NCI-H1105 treated with DMSO at 0.1 percent for 48 hours (cell line): ENCODE measurements at regions not wholly inside any gene's neighbourhood (a gene's known extent, or its start where the extent isn't known, plus 50 kb on each side); places are given as distances from the start of the nearest gene placed in this dataset.
"Not testable (repeated sequence)": the region's sequence is repeated elsewhere in the genome, so short reads cannot be mapped to it uniquely, and the experiment has no call there.

ENCODE experiments used
- DNase-seq: peaks from one replicate; lab custom pipeline; 2025; lab: John Stamatoyannopoulos, UW

DNA sequence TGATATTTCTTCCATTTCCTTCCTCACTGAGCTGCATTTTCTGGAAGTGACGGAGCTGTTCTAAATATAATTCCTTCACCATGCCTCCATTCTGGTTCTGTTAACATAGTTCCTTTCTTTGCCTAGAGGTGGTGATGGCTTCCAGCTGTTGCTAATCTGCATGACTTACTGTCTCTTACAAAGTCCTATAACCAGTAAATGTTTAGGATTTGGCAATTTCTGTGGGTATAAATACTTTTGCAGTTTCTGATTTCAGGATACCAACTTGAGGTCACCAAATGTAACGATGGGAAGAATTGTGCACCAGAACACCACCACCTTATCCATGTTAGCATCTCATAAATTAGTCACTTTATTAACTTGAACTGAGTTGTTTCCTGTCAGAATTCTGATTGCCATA lies 101.7 kb upstream of the FN1 start:
- DNase-seq, result no peak

DNA sequence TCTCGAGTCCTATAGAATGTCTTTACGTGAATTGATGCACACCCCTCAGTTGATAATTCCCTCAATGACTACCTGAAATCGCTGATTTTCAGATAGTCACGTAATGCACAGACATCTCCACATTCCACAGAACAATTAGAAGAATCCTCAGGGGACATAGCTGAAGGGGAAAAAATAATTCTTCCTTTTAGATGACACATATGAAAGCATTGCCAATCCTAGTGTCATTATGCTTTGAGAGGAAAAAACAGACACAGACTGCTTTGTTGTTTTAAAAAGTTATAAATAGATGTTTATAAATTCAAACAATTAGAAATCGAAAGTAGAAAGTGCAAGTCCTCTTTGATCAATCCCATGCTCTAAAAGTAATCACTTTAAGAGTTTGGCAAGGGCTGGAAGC lies 100.6 kb upstream of the FN1 start:
- no peak for DNase-seq

DNA sequence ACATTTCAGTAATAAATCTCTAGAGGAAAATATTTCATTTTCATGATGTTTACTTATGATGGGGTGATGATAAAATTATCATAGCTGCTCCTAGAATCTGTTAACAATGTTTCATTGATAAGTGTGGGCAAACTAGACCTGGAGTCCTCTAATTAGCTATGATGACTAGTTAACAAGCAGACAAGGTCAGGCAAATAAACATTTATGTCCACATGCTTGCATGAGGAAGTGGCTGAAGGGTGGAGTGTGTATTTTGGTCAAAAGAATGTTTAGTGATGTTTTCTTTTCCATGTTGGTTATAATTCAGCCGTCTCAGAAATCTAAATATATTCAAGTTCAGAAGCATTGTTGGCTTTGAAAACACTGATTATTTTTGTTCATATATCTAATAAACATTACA lies 99.9 kb upstream of the FN1 start:
- DNase-seq, result no peak

DNA sequence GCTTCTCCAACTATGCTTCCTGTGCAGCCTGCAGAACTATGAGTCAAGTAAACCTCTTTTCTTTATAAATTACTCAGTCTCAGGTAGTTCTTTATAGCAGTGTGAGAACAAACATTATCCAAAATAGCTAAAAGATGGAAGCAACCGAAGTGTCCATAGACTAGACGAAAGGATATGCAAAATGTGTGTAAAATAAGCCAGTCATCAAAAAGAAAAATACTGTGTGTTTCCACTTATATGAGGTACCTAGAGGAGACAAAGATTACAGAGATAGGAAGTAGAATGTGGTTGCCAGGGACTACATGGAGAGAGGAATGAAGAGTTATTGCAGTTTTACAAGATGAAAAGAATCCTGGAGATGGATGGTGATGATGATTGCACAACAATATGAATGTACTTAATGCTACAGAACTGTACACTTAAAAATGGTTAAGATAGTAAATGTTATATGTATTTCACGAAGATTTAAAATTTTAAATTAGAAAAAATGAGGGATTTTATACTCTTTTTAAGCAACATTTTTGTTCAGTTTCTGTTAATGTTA lies 99.3 kb upstream of the FN1 start:
- DNase-seq, result no peak

DNA sequence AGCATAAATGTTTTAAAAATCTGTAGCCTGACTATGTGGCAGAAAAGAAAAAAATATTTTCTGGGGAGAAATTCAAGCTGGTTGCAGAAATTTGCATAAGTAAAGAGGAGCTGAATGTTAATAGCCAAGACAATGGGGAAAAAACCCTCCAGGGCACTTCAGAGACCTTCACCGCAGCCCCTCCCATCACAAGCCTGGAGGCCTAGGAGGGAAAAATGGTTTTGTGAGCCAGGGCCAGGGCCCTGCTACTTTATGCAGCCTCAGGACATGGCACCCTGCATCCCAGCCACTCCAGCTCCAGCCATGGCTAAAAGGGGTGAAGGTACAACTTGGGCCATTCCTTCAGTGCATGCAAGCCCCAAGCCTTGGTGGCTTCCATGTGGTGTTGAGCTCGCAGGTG lies 97.8 kb upstream of the FN1 start:
- not testable (repeated sequence) for DNase-seq

DNA sequence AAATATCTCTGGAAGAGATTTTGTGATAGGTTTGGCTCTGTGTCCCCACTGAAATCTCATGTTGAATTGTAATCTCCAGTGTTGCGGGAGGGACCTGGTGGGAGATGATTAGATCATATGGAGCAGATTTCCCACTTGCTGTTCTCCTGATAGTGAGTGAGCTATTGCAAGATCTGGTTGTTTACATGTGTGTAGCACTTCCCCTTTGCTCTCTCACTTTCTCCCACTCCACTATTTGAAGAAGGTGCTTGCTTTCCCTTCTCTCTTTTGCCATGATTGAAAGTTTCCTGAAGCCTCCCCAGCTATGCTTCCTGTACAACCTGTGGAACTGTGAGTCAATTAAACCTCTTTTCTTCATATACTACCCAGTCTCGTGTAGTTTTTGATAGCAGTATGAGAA lies 97.0 kb upstream of the FN1 start:
- no peak for DNase-seq

DNA sequence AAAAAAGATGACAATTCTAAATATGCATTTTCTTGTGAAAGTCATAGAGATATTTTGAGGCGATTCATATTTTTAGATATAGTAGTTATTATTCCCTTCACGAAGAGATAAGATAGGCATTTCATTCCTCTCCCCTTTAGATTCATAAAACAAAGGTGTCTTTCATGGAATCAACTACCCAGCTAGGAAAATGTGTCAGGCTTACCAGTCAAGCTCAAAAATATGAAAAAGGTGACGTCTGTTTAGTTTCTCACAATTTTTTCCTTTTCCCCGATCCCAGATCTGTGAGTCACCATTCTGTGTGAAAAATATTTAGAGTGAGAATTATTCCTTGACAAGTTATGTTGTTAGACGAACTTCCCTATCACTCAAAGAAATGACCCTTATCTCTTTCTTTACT lies 95.4 kb upstream of the FN1 start:
- no peak for DNase-seq

DNA sequence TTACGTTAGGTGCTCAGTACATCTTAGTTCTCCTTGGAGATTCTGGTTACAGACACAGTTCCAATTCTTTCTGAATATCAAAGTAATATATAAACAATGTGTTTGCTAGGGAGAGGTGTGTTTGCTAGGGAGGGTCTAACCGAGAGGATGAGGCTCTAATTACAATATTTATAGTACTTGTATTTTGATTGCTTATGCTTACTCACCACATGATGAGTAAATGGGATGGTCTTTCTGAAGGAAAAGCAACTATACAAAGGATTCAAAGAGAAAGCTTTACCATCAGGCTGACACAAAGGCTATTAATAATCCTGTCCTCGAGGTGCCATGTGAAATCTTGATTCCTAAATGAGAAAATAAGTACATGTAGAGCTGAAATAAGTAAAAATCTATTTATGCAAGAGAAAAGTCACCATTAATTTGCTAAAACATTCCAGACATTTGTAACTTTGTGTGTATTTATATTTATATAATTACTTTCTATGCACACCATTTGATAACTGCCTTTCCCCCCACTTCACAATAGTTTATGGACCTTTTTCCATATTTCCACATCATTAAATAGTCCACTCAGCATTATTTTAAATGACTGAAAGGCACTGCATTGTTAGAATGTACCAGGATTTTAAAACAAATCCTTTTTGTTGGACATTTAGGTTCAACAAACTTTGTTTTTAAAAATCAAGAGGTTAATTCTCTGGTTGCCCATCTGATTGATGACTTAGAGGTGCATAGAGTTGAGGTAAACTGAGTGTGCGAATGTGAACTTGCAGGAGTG lies 94.5 kb upstream of the FN1 start:
- DNase-seq, result no peak

DNA sequence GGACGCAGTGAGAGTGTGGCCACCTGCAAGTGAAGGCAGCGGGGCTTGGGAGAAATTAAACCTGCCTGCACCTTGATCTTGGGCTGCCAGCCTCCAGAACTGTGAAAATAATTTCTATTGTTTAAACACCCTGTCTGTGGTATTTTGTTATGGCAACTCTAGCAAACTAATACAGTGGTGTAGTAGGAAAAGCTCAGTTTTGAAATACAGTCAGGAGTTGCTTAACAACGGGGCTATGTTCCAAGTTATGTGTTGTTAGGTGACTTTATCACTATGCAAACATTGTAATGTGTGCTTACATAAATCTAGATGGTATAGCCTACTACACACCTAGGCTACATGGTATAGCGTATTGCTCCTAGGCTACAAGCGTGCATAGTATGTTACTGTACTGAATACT lies 93.4 kb upstream of the FN1 start:
- no peak for DNase-seq

DNA sequence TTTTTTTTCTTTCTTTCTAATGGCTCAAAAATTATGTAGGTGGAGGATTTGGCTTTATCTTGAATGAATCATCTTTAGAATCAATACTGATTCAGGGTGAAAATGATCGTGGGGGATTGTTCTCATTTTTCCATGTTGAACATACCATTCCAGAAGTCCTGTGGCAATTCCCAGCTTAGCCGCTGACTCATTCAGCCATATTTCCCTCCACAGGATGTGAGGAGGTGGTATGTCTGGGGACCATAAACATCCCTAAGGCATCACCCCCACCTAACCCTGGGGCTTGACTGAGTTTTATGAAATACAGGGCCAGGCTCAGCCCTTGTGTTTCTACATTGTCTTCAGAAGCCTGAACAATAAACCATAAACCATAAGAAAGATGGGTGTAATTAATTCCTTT lies 92.7 kb upstream of the FN1 start:
- no peak for DNase-seq

DNA sequence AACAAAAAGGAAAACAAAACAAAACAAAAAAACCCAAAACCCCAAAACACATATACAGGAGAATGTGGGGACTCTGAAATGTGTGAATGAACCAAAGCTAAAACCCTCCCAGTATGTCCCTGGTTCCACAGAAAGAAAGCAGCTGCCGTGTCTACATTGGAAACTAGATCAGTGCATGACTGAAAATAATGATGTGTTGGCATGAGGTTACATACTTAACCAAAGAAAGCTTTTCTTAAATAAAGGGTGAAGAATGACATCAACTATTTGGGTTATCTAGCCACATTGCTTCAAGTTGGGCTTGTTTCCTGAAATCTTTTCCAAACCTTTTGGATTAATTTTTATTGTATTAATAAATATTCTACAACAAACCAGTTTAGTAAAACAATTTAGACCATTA lies 91.9 kb upstream of the FN1 start:
- DNase-seq, result no peak

DNA sequence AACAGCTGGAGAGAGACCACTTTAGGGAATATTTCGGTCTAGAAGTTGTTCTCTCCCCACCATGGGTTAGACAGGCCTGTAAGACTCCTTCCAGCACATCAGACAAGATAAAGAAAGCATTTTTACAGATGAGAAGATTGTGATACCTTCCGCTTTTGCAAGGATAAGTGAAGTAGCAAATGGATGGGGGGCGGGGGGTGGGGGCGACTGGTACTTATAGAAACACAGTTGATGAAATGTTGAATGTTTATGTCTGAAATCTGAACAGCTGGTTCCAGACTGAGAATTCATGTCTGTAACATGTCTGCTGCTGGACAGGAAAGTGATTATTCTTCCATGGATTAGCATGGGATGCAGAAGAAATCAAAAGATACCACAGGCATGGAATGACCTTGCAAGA lies 90.5 kb upstream of the FN1 start:
- DNase-seq, result no peak

DNA sequence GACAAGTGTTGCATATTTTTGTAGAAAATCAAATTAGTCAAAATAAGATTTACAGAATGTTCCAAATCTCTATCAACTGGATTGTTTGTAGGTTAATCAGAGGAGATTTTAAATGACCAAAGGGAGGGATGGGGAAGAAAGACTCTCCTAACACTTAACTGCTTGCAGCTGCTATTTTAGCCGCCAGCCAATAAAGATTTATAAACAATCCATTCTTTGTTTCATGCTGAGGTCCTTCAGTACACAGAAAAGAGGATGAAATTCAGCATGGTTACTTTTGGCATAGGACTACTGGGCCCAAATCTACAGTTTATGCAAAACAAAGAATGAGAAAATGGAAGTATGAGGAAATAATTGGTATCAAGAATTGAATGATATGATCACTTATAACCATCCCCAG lies 86.4 kb upstream of the FN1 start:
- no peak for DNase-seq

DNA sequence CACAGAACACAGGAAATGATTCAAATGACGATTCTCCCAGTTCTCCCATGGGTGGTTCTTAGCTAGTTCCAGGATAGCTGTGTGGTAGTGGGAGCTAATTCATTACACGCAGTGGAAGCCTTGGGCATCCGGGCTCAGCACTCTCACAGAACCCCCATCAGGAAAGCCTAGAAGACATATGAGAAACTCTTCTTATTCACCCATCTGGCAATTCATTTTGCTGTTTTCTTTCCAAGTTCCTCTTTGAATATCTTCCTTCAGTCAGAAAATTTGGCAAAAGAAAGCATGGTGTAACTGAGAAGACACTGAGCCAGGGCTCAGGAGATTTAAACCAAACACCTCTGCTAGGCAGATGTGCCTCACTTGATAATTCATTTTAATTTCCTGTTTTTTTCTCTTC lies 85.2 kb upstream of the FN1 start:
- DNase-seq, result no peak

DNA sequence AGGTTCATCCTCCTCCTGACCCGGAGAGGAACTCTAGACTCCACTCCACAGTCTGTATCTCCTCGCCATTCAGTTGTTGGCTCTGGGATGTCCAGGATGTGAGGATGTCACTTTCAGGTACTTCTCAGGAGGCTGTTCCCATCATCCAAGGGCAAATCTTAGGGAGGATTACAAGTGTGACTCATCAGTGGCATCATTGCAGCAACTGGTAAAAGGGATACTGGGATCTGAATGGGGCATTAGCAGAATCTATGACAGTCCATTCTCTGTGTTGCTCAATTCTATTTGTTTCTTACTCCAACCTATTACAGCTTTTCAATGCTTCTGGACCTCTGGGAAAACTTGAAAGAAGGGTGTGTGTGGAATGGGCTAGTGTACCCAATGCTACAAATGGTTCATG lies 81.5 kb upstream of the FN1 start:
- no peak for DNase-seq

DNA sequence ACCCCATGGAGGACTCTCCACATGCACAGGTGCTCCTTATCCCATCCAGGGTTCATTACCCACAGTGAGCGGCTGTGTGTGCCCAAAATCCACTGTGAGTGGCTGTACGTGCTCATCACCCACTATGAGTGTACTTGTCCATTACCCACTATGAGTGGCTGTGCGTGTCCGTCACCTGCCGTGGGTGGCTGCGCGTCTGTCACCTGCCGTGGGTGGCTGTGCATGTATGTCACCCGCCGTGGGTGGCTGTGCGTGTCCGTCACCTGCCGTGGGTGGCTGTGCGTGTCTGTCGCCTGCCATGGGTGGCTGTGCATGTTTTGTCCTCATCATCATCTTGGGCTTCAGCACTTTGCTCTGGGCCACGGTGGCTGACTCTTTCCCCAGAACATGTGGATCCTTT lies 78.6 kb upstream of the FN1 start:
- no peak for DNase-seq

DNA sequence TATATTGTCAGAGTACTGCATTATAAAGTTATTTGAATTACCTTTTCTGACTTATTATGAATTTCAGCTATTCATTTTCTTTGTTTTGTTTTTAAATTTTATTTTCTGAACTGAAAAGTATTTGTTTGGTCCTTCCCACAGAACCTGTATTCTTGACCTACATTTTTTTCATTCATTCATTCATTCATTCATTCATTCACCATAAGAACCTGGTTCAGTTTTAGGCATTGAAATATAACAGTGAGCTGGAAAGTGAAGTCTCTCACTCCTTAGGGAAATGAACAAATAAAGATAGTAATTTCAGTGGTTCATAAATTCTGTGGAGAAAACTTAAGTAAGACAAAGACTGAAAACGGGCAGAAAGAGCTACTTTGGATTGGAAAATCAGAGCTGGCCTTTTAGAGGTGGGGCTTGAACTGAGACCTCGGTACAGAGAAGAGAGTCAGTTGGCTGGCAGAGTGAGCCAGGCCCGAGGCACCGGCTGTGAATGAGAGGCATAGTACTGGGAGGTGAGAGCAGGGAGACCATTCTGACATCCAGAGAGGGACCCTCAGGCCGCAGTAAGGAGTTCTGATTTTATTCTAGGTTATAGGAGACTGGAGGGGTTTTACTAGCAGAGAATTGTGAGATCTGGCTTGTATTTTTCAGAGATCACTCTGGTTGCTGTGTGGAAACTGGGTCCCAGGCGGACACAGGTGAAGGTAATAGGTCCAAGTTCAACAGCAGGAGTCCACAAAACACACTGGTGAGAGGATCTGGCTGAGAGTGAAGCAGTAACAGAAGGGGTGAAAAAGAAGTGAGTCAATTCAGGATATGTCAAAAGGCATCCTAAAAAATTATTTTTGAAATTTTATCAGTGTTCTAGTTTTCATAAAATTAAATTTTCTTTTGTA lies 75.8 kb upstream of the FN1 start:
- no peak for DNase-seq

DNA sequence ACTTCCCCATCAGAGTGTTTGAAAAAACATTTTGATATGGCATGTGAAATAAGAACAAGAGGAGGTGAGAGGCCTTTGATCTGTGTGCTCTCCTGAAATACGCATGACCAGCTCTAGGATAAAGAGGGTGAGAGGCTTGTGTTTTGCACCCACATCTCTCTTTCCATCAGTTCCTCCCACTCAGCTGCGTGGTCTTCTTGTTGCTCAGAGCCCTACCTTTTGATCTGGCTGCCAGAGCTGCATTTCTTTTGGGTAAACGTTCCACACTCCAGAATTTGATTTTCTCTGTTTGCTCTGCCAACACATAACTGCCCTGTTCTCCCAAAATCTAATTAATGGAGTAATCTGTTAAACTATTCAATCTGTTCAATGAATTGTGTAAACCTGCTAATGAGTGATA lies 72.0 kb upstream of the FN1 start:
- no peak for DNase-seq

DNA sequence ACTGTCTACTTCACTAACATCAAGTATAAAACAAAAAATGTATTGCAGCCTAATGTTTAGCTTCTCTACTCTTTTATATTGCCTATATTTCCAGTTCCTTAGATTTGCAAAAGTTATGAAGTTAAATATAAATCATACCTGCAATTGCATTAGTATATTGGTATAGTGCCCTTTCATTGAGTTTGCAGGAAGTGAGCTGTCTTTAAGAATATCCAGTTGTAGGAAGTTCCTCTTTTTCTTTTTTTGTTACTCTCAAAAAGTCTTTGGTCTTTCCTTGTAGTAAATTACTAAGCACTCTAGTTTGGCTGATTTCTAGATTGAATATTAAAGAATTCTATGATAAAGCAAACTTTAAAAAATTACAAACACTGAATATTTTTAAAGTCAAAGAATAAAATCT lies 71.3 kb upstream of the FN1 start:
- DNase-seq, result no peak

DNA sequence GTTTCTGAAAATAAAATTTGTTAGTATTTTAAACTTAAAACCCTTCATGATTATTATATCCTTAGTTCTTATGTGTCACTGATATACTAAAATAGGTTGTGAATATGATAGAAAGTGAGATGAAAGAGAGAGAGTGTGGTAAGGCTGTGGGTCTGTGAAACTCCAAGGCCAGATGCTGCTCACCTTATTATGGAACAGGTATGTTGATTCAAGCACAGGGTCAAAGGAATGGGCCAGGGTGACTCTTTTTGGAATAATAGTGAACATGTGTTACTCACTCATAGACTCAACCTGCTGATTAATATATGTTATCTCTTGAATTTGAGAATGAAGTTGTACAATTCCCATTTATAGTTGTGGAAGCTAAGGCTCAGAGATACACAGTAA lies 70.7 kb upstream of the FN1 start:
- no peak for DNase-seq

DNA sequence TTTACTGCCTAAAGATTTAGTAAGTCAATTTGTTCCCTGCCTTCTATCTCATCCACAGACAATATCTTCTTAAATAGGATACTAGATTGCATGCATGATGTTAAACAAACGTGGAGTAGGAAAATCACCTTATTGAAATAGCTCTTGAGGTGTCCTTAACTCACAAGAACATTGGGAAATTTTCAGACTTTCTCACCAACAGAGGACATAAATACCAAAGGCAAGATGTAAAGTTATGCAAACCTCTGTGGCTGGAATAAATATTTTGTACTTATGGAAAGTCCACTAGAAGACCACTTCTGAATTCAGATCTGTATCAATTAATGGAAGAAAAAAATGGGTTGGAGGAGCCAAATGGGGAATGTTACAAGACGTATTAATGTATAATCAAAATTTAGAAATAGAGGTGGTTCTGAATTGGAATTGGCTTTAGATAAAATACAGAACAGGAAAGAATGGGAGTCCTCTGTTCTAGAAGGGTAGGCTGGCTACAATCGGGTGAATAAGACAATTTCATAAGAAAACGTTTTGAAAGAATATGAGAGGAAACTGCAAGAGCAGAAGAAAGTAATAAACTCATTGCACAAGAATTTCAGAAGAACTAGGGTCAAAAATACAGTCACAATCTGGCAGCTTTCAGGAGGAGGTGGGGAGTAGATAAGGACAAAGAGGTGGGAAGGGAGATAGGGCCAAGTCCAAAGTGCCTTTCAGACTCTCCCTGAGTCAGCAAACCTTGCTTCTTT lies 69.3 kb upstream of the FN1 start:
- no peak for DNase-seq

DNA sequence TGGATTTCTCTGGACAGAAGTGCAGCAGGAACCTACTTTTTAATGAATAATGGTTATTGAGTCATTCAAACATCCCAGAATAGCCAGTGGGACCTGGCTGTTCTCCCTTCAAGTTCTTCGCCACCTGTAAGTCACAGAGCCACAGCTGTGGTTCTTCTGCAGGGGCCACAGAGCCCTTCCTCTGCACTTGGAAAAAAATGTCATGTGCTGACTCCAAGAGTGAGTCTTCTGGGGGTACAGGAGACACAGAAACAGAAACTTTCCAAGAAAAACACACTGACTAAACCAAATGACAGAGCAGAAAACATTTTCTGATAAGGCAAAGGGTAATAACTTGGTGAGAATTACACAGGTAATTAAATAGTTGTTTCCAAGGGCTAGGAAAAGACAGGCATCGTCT lies 68.7 kb upstream of the FN1 start:
- DNase-seq, result no peak

DNA sequence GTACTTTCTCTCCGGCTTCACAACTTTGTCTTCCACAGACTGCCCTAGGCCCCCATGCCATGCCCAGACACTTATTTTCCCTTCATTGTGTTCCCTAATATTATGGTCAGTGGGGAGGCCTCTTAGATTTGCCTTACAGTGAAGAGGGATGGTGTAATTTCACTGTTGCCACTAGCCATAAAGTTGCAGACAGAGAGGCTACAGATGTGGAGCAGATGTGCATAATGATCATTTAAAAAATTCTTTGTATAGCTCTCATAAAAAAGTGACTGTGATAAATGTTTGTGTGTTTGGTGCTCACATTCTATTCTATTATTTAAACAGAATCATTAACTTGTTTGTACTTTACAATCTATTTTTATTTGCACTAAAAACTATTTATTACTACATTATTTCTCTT lies 67.5 kb upstream of the FN1 start:
- DNase-seq, result no peak
